ENCODE measurements at regions not wholly inside any gene's neighbourhood (a gene's known extent, or its start where the extent isn't known, plus 50 kb on each side); places are given as distances from the start of the nearest gene placed in this dataset.

GRCh38 chr18:28880856-28881255 is 703.9 kb upstream of the CDH2 start:
- Histone ChIP-seq H3K9me3 (ENCODE audit: low read length) (no peaks in the 10 kb centered on the region), H3K27me3 (ENCODE audit: control insufficient read depth in 1 of 2, insufficient read depth in 2 of 2, low read length in 2 of 2) (no peaks in the 10 kb centered on the region), H3K36me3 (replicated peaks in 1 of 2; ENCODE audit: control insufficient read depth in 1 of 2, insufficient read depth in 2 of 2, low read length in 2 of 2) (no peaks in the 10 kb centered on the region), H2AFZ (ENCODE audit: low read length) (no peak overlapping the region), H3K4me2 (ENCODE audit: low read depth, low read length) (no peak overlapping the region), H4K20me1 (ENCODE audit: insufficient read depth, low read length) (no peaks in the 10 kb centered on the region), H3K4me1 (ENCODE audit: insufficient read depth, low read length) (no peaks in the 10 kb centered on the region), H3K79me2 (ENCODE audit: insufficient read depth, low read length) (no peaks in the 10 kb centered on the region), H3K27ac (ENCODE audit: extremely low read length, insufficient read depth, low read length) (no peak overlapping the region), H3K4me3 (replicated peaks in 1 of 3; ENCODE audit: insufficient read depth in 1 of 3, low read depth in 2 of 3, low read length in 3 of 3) (no peak overlapping the region), H3K9ac (ENCODE audit: insufficient read depth, low read depth, low read length) (no peak overlapping the region)
- WGBS (ENCODE audit: low lambda C conversion rate): 35% methylated on average over 4 of the region's 4 CpGs
- ChIA-PET CTCF (ENCODE audit: low intra/inter-chr PET ratio, low total read pairs) (no interaction called here), POLR2A (no interaction called here)
- no peak for TF ChIP-seq ZFYVE20 (CRISPR knock-in tag; IDR thresholded peaks at IDR 0.05; ENCODE audit: borderline replicate concordance, low read depth)
- no peak for TF ChIP-seq SOX5 (CRISPR knock-in tag; IDR thresholded peaks at IDR 0.05; ENCODE audit: borderline replicate concordance)
- TF ChIP-seq NCOR1 (IDR thresholded peaks at IDR 0.05; ENCODE audit: borderline replicate concordance, low read length): no peak
- no peak for TF ChIP-seq ZNF205 (CRISPR knock-in tag; IDR thresholded peaks at IDR 0.05)
- TF ChIP-seq ZNF251 (CRISPR knock-in tag; IDR thresholded peaks at IDR 0.05): no peak
- TF ChIP-seq NFATC3 (CRISPR knock-in tag; IDR thresholded peaks at IDR 0.05): no peak
- TF ChIP-seq NR2C2 (CRISPR knock-in tag; IDR thresholded peaks at IDR 0.05; ENCODE audit: borderline replicate concordance): no peak
- TF ChIP-seq HCFC1 (IDR thresholded peaks at IDR 0.05; ENCODE audit: low read depth, low read length): no peak
- no peak for TF ChIP-seq SYNCRIP (IDR thresholded peaks at IDR 0.05; ENCODE audit: insufficient read depth, low read depth, low read length)
- no peak for TF ChIP-seq HOXA7 (CRISPR knock-in tag; IDR thresholded peaks at IDR 0.05)
- no peak for TF ChIP-seq ZBTB2 (CRISPR knock-in tag; IDR thresholded peaks at IDR 0.05; ENCODE audit: low read depth)
- TF ChIP-seq SAP130 (CRISPR knock-in tag; IDR thresholded peaks at IDR 0.05; ENCODE audit: low read depth): no peak
- no peak for TF ChIP-seq ZNF564 (CRISPR knock-in tag; IDR thresholded peaks at IDR 0.05)
- TF ChIP-seq JDP2 (CRISPR knock-in tag; IDR thresholded peaks at IDR 0.05; ENCODE audit: borderline replicate concordance): no peak
- ATAC-seq (no peak), DNase-seq (ENCODE audit: low spot score) (no peak), FAIRE-seq (no peak)
- in situ Hi-C loops (cut with HindIII; ENCODE audit: extremely low pct_ligation_motif_present, low pct_unique_long_range_greater_than_20kb) (no loop called here), intact Hi-C loops (cut with micrococcal nuclease; ENCODE audit: unreplicated experiment) (no loop called here)
- no TSS peak for BruUV-seq (replicated peaks)
